Fibroblast of lung (primary cell): ENCODE measurements at regions not wholly inside any gene's neighbourhood (a gene's known extent, or its start where the extent isn't known, plus 50 kb on each side); places are given as distances from the start of the nearest gene placed in this dataset.

Experiments used
- CTCF ChIP-seq, 2 donors: IDR thresholded peaks in 1 of 2; conservative IDR thresholded peaks in 1 of 2; 1 replicate in 1 of 2; 2 replicates in 1 of 2; pipeline ENCODE4 v1.5.1; 2011 to 2012; ENCODE audit warnings: low read length in 2 of 2, control low read depth in 1 of 2, inconsistent platforms in 1 of 2, low read depth in 1 of 2, mild to moderate bottlenecking in 1 of 2
- EZH2 ChIP-seq: IDR thresholded peaks from 2 replicates; pipeline ENCODE4 v1.5.1; 2012; ENCODE audit warnings: low read length, control low read depth, mild to moderate bottlenecking; ENCODE audit errors: missing control alignments

DNA sequence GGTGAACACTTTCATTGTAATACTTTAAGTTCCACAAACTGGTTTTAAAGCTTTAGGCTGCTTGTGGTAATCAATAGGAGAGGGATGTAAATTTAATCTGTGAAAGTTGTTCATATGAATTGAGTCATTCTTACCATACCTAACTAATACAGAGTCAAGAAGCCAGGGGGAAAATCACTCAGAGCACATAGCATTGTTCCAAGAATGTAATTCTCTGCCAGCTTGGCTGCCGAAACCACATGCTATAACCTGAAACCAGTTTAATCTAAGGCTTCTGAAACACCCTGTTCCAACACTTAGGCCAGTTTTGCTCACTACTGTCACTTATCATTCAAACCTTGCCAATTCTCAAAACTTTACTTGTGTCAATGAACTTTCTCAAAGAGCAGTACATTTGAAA lies 528.8 kb upstream of the GRAMD2B start:
- TF ChIP-seq CTCF (conservative IDR thresholded peaks at IDR 0.05 in 1 of 2, IDR thresholded peaks at IDR 0.05 in 1 of 2; ENCODE audit: low read depth in 1 of 2, low read length in 2 of 2) (no peak), EZH2 (no peak)
